CD14-positive monocyte (primary cell): ENCODE measurements at regions not wholly inside any gene's neighbourhood (a gene's known extent, or its start where the extent isn't known, plus 50 kb on each side); places are given as distances from the start of the nearest gene placed in this dataset.

ENCODE experiments used
- DNase-seq, 3 donors: peaks; one replicate each; pipeline ENCODE4 v3.0.0-alpha.2; 2011 to 2022
- H2AFZ ChIP-seq: 2 replicates; pipeline ENCODE4 v1.6.0; 2012; ENCODE audit warnings: mild to moderate bottlenecking, low read depth, low read length, inconsistent platforms; ENCODE audit not compliant: insufficient read depth, poor library complexity, severe bottlenecking
- H3K27ac ChIP-seq, 2 donors: 1 replicate in 1 of 2; 2 replicates in 1 of 2; pipeline ENCODE4 v1.5.1; 2012 to 2013; ENCODE audit warnings: low read length in 2 of 2, control low read depth in 1 of 2, inconsistent platforms in 1 of 2, low read depth in 1 of 2, mild to moderate bottlenecking in 1 of 2
- H3K27me3 ChIP-seq, 2 donors: one replicate each; pipeline versions ENCODE4 v1.6.0 to v1.6.1; 2011 to 2013; ENCODE audit warnings: low read length in 2 of 2; ENCODE audit not compliant: control insufficient read depth in 2 of 2, insufficient read depth in 2 of 2
- H3K36me3 ChIP-seq, 2 donors: replicated peaks in 1 of 2; 1 replicate in 1 of 2; 2 replicates in 1 of 2; pipeline versions ENCODE4 v1.5.1 to v1.6.1; 2012 to 2013; ENCODE audit warnings: low read length in 2 of 2, control low read depth in 1 of 2, inconsistent platforms in 1 of 2, mild to moderate bottlenecking in 1 of 2; ENCODE audit not compliant: insufficient read depth in 2 of 2, control insufficient read depth in 1 of 2
- H3K4me1 ChIP-seq, 2 donors: 1 replicate in 1 of 2; 2 replicates in 1 of 2; pipeline versions ENCODE4 v1.5.1 to v1.6.1; 2012 to 2013; ENCODE audit warnings: low read length in 2 of 2, control low read depth in 1 of 2, inconsistent platforms in 1 of 2, mild to moderate bottlenecking in 1 of 2, moderate library complexity in 1 of 2; ENCODE audit not compliant: insufficient read depth in 2 of 2, control insufficient read depth in 1 of 2
- H3K4me2 ChIP-seq: replicated peaks from 2 replicates; pipeline ENCODE3; 2012; ENCODE audit warnings: low read length, moderate library complexity, mild to moderate bottlenecking; ENCODE audit not compliant: poor library complexity, severe bottlenecking; ENCODE audit errors: extremely low read depth
- H3K4me3 ChIP-seq, 3 experiments: fragments of 200-600 bp in 1 of 3; sonication (generic) in 1 of 3; replicated peaks in 1 of 3; 1 replicate in 2 of 3; 2 replicates in 1 of 3; pipeline ENCODE4 v1.5.1; 2011 to 2013; ENCODE audit warnings: low read length in 3 of 3, mild to moderate bottlenecking in 3 of 3, control low read depth in 2 of 3, low read depth in 2 of 3, inconsistent platforms in 1 of 3, moderate library complexity in 1 of 3
- H3K79me2 ChIP-seq: 2 replicates; pipeline ENCODE4 v1.6.0; 2012; ENCODE audit warnings: mild to moderate bottlenecking, control low read depth, inconsistent platforms, low read length, moderate library complexity; ENCODE audit not compliant: insufficient read depth
- H3K9ac ChIP-seq: 2 replicates; pipeline ENCODE4 v1.6.0; 2017; ENCODE audit warnings: low read length, mild to moderate bottlenecking; ENCODE audit not compliant: insufficient read depth, poor library complexity, severe bottlenecking
- H3K9me3 ChIP-seq, 2 donors: replicated peaks in 1 of 2; 1 replicate in 1 of 2; 2 replicates in 1 of 2; pipeline versions ENCODE4 v1.5.1 to v1.6.1; 2012 to 2013; ENCODE audit warnings: low read length in 2 of 2, control low read depth in 1 of 2; ENCODE audit not compliant: control insufficient read depth in 1 of 2, insufficient read depth in 1 of 2
- H4K20me1 ChIP-seq: 2 replicates; pipeline ENCODE4 v1.6.0; 2012; ENCODE audit warnings: mild to moderate bottlenecking, low read length, control low read depth, moderate library complexity; ENCODE audit not compliant: insufficient read depth
- H3K27ac Mint-ChIP-seq, 7 donors: one replicate each; pipeline ENCODE4 v1.8.0; 2020; ENCODE audit warnings: mild to moderate bottlenecking in 7 of 7, mixed read lengths in 7 of 7, moderate library complexity in 6 of 7, inconsistent platforms in 2 of 7
- H3K27me3 Mint-ChIP-seq, 3 donors: one replicate each; pipeline ENCODE4 v1.8.0; 2021 to 2022; ENCODE audit warnings: low read depth in 3 of 3, mild to moderate bottlenecking in 3 of 3, mixed read lengths in 3 of 3, moderate library complexity in 3 of 3, inconsistent platforms in 1 of 3
- H3K36me3 Mint-ChIP-seq, 2 donors: one replicate each; pipeline ENCODE4 v1.8.0; 2020; ENCODE audit warnings: mixed read lengths in 2 of 2, inconsistent platforms in 1 of 2, mild to moderate bottlenecking in 1 of 2
- H3K4me1 Mint-ChIP-seq: one replicate; pipeline ENCODE4 v1.8.0; 2020; ENCODE audit warnings: mild to moderate bottlenecking, mixed read lengths
- H3K4me3 Mint-ChIP-seq, 2 donors: one replicate each; pipeline ENCODE4 v1.8.0; 2020; ENCODE audit warnings: mild to moderate bottlenecking in 2 of 2, mixed read lengths in 2 of 2, moderate library complexity in 1 of 2
- H3K9me3 Mint-ChIP-seq, 7 donors: one replicate each; pipeline ENCODE4 v1.8.0; 2020 to 2022; ENCODE audit warnings: mixed read lengths in 7 of 7, mild to moderate bottlenecking in 6 of 7, moderate library complexity in 6 of 7, inconsistent platforms in 2 of 7
- CTCF ChIP-seq: fragments of 200-600 bp; IDR thresholded peaks from one replicate; pipeline ENCODE4 v1.8.0; 2022; ENCODE audit warnings: antibody characterized with exemption, mild to moderate bottlenecking
- WGBS: methylation state at CpG from one replicate; pipeline ENCODE4 v1.1.5; 2013; ENCODE audit warnings: missing lambda C conversion rate; ENCODE audit not compliant: insufficient coverage; 5-methylcytosine and 5-hydroxymethylcytosine counted together
- intact Hi-C, 2 donors: fragments of 100-400 bp; cut with micrococcal nuclease; formaldehyde crosslinking; loops; one replicate each; pipeline versions ENCODE4 v1.15.0 to v1.15.1; 2023

- H4K20me1 ChIP-seq: no peaks in the 10 kb centered on the region
- no peak overlapping the region for H3K4me2 ChIP-seq
- H2AFZ ChIP-seq: no peak overlapping the region
- H3K4me3 ChIP-seq: no peak overlapping the region
- H3K27ac ChIP-seq: no peak overlapping the region
- Mint-ChIP-seq H3K4me3 (no peak overlapping the region), H3K36me3 (no peaks in the 10 kb centered on the region), H3K9me3 (peaks cover 0 to 2% (median 0%) of the 10 kb centered on the region in 7 donors), H3K27me3 (no peaks in the 10 kb centered on the region), H3K27ac (no peak overlapping the region), H3K4me1 (peaks cover 22% of the 10 kb centered on the region)
- no peaks in the 10 kb centered on the region for H3K36me3 ChIP-seq
- no peak for TF ChIP-seq CTCF
- H3K79me2 ChIP-seq: no peaks in the 10 kb centered on the region
- intact Hi-C loops: no loop called here
- H3K27me3 ChIP-seq: no peaks in the 10 kb centered on the region
- H3K9ac ChIP-seq: no peak overlapping the region
- 86% methylated on average over 1 of the region's 2 CpGs for WGBS
- no peak for DNase-seq
- H3K4me1 ChIP-seq: peaks cover 10 to 19% of the 10 kb centered on the region in 2 donors
- H3K9me3 ChIP-seq: no peaks in the 10 kb centered on the region
Observed at GRCh38 chr3:39748763-39749162, 60.6 kb upstream of the MYRIP start.

- Mint-ChIP-seq H3K27ac (peak overlapping the region in 1 of 7 donors; percentile 66), H3K27me3 (no peaks in the 10 kb centered on the region), H3K4me1 (peaks cover 22% of the 10 kb centered on the region), H3K9me3 (peaks cover 0 to 2% (median 0%) of the 10 kb centered on the region in 7 donors), H3K4me3 (no peak overlapping the region), H3K36me3 (no peaks in the 10 kb centered on the region)
- Histone ChIP-seq H4K20me1 (no peaks in the 10 kb centered on the region), H3K4me2 (no peak overlapping the region), H3K9me3 (no peaks in the 10 kb centered on the region), H3K9ac (no peak overlapping the region), H3K36me3 (no peaks in the 10 kb centered on the region), H3K4me1 (peaks cover 10 to 19% of the 10 kb centered on the region in 2 donors), H3K79me2 (no peaks in the 10 kb centered on the region), H3K4me3 (no peak overlapping the region), H3K27ac (no peak overlapping the region), H3K27me3 (no peaks in the 10 kb centered on the region), H2AFZ (no peak overlapping the region)
- whole genome bisulfite sequencing: 0% methylated on average over 2 of the region's 4 CpGs
- intact Hi-C loops: no loop called here
- DNase-seq: no peak
- no peak for TF ChIP-seq CTCF
Observed at GRCh38 chr3:39750712-39751111, 58.7 kb upstream of the MYRIP start.
